D721Med (cell line): ENCODE measurements at regions not wholly inside any gene's neighbourhood (a gene's known extent, or its start where the extent isn't known, plus 50 kb on each side); places are given as distances from the start of the nearest gene placed in this dataset.

Experiments
- DNase-seq: peaks from one replicate; pipeline ENCODE4 v3.0.0; 2011; ENCODE audit warnings: low spot score; ENCODE audit not compliant: insufficient read length
- FAIRE-seq: peaks from 2 replicates; lab custom pipeline; 2011; peaks lifted over from hg19 to GRCh38; lab: Jason Lieb, UNC
- TF ChIP-seq, protein P1 (sequence below): IDR thresholded peaks from 2 replicates; pipeline ENCODE4 v1.5.1; 2012; ENCODE audit warnings: mild to moderate bottlenecking, control low read depth; ENCODE audit not compliant: insufficient read depth; ENCODE audit errors: missing control alignments

DNA sequence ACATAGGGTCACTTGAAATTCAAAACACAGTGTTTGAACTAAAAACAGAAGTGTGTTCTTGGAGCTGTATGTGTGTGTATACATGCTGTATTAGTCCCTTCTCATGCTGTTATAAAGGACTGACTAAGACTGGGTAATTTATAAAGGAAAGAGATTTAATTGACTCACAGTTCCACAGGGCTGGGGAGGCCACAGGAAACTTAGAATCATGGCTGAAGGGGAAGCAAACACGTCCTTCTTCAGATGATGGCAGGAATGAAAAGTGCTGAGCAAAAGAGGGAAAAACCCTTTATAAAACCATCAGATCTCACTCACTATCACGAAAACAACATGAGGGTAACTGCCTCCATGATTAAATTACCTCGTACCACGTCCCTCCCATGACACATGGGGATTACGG lies 224.1 kb downstream of the BCAT1 start:
- FAIRE-seq (no peak), DNase-seq (no peak)
- TF ChIP-seq, protein P1, sequence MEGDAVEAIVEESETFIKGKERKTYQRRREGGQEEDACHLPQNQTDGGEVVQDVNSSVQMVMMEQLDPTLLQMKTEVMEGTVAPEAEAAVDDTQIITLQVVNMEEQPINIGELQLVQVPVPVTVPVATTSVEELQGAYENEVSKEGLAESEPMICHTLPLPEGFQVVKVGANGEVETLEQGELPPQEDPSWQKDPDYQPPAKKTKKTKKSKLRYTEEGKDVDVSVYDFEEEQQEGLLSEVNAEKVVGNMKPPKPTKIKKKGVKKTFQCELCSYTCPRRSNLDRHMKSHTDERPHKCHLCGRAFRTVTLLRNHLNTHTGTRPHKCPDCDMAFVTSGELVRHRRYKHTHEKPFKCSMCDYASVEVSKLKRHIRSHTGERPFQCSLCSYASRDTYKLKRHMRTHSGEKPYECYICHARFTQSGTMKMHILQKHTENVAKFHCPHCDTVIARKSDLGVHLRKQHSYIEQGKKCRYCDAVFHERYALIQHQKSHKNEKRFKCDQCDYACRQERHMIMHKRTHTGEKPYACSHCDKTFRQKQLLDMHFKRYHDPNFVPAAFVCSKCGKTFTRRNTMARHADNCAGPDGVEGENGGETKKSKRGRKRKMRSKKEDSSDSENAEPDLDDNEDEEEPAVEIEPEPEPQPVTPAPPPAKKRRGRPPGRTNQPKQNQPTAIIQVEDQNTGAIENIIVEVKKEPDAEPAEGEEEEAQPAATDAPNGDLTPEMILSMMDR: no peak

DNA sequence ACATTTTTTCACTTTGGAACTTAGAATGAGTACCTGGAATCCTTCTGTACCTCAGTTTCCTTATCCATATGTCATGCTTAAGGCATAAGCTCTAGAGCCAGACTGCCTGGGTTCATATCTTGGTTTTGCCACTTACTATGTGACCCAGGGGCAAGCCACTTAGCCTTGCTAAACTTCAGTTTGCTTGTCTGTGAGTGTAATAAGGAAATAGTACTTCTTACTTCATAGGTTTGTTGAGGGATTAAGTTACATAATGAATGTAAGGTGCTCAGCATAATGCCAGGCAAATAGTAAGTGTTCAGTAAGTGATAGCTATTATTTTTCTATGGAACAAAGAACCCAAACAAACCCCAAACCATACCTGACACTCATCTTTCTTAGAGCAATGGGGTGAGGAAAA lies 225.1 kb downstream of the BCAT1 start:
- TF ChIP-seq, protein P1: no peak
- FAIRE-seq (no peak), DNase-seq (no peak)

DNA sequence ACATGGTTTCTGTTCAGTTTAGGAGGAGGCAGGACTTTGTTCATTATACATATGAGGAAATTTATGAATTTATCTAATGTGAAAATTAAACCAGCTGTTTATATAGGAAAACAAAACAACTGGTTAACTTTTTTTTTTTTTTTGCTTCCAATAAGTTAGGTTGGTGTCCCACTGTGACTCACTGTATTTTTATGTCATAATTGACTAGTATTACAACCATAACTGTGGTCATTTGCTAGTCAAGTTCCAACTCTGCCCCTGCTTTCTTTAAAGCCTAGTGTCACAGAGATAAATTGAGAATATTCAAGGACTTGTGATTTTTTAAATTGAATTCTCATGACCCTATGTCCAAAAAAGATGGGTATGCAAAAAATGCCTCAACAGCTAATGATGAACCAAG lies 227.7 kb downstream of the BCAT1 start:
- DNase-seq: no peak
- TF ChIP-seq, protein P1: no peak
- FAIRE-seq: no peak

DNA sequence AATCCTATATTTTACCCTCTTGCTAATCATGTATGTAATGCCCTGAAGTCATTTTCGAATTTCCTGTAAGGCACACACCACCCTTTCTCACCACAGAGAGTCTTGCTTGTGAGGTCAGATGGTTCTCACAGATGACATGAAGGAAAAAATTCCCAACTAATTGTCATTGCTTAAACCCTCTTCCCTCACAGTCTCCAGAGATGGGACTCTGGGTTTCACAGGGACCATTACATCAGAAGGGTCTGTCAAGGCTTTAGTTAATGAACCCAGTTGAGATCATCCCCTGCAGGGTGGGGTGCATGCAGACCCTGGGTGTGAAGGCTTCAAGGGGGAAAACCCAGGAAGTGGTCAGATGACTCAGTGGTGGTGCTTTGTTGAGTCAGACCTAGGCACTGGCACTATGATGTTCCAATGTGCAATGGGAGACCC lies 229.6 kb downstream of the BCAT1 start:
- TF ChIP-seq, protein P1: no peak

DNA sequence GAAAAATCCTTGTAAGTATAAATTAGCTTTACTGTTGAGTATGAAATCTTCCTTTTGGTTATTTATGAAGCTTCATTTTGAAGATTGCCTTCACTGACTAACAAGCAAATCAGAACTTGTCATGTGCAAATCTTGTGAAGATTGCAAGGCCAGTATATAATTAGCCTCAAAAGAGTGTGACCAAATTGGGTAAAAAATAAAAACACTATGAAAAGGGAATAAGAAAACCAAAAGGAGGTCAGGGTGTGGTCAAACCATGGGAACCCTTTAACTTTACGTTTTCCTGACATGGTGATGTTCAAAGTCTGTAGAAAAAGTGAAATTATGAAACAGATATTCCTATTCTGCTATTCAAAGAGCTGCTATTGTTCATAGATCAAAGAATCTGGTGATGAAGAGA lies 230.3 kb downstream of the BCAT1 start:
- DNase-seq (no peak), FAIRE-seq (no peak)
- TF ChIP-seq, protein P1: no peak

More for the DNA sequence above, 229.6 kb downstream of the BCAT1 start:
- no peak for DNase-seq
- FAIRE-seq: no peak

DNA sequence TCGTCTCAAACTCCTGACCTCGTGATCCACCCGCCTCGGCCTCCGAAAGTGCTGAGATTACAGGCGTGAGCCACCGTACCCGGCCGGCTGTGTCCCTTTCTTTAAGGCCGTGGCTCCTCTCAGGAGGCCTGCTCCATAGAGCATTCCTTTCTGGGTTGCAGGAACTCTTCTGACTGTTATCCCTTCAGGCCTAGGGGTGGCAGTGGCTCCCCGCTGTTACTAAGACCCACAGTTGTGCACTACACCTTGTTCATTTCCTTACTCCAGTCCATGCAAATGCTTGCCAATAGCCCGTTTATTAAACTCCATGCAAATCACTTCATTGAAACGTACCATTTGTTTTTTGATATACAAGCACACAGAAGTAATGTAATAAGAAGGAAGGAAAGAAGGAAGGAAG lies 234.7 kb downstream of the BCAT1 start:
- TF ChIP-seq, protein P1: no peak
- no peak for DNase-seq
- FAIRE-seq: no peak

DNA sequence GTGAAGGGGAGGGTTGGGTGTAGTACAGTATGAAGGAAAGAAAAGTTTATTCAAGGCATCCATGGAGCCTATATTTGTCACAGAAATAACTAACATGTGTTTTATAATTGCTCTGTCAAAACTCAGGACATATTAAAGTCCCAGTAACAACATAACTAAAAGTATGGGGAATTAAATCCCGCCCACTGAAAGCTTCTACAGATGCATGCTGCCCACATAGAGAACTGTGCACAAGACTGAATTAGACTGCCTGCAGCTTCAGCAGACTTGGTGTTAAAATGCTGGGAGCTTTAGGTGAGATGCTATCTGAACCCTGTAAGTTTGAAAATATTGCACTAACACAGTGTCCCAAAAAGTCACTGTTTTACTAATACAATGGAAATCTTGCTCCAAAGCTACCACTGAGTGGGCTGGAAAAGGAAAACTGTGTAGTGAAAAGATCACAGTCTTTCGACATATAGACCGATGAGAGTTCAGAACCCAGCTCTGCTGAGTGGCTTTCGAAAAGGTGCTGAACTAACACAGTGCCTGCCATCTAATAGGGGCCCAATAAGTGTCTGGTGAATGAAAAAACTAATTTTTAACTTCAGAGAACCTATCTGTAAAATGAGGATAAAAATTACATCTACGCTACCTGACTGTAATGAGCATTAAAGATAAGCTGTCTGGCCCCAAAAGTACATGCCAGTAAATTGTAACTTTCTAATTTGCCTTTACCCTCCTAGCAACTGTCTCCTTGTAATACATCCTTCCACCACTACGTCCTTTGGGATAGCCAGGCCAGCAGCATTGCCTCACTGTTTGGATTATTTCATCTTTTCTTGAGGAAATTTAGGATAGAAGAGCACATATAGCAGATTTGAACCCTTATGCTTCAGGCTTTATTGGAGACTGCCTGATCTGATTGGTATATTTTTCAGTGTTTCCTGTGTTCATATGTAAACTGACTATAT lies 237.6 kb downstream of the BCAT1 start:
- DNase-seq: no peak
- no peak for FAIRE-seq
- TF ChIP-seq, protein P1: no peak
